ENCODE measurements at regions not wholly inside any gene's neighbourhood (a gene's known extent, or its start where the extent isn't known, plus 50 kb on each side); places are given as distances from the start of the nearest gene placed in this dataset.

GRCh38 chr12:105861227-105861626 is 277.5 kb downstream of the NUAK1 start:
- Histone ChIP-seq H3K4me3 (ENCODE audit: low read depth, low read length, poor library complexity, severe bottlenecking) (no peak overlapping the region), H3K9me2 (ENCODE audit: low read depth, low read length) (no peaks in the 10 kb centered on the region), H3K4me2 (ENCODE audit: low read length) (no peak overlapping the region), H3K27me3 (ENCODE audit: insufficient read depth, low read length) (no peaks in the 10 kb centered on the region), H3K4me1 (ENCODE audit: insufficient read depth, low read length, severe bottlenecking) (no peaks in the 10 kb centered on the region), H3K36me3 (ENCODE audit: insufficient read depth, low read length) (no peaks in the 10 kb centered on the region), H3K9ac (ENCODE audit: low read length) (no peak overlapping the region), H2AFZ (ENCODE audit: low read length) (no peak overlapping the region), H3K79me2 (ENCODE audit: insufficient read depth, low read length) (no peaks in the 10 kb centered on the region), H3K9me3 (ENCODE audit: low read length) (no peaks in the 10 kb centered on the region), H4K20me1 (ENCODE audit: insufficient read depth, low read length) (no peaks in the 10 kb centered on the region), H3K27ac (ENCODE audit: low read depth, low read length, poor library complexity, severe bottlenecking) (no peak overlapping the region), H3F3A (ENCODE audit: insufficient read depth, low read length) (no peaks in the 10 kb centered on the region)
- TF ChIP-seq EZH2 (IDR thresholded peaks at IDR 0.05; ENCODE audit: borderline replicate concordance, low read length) (no peak), CTCF (IDR thresholded peaks at IDR 0.05; ENCODE audit: low read length) (no peak)

- H3K9ac ChIP-seq (ENCODE audit: low read length) = no peak overlapping the region
Observed at GRCh38 chr12:105862163-105862821, 276.5 kb downstream of the NUAK1 start.

GRCh38 chr12:105864316-105864715 is 274.4 kb downstream of the NUAK1 start:
- no peaks in the 10 kb centered on the region for H4K20me1 ChIP-seq (ENCODE audit: insufficient read depth, low read length)
- no peak for TF ChIP-seq CTCF (IDR thresholded peaks at IDR 0.05; ENCODE audit: low read length)
- no peak for TF ChIP-seq EZH2 (IDR thresholded peaks at IDR 0.05; ENCODE audit: borderline replicate concordance, low read length)
- no peak overlapping the region for H3K4me2 ChIP-seq (ENCODE audit: low read length)
- no peaks in the 10 kb centered on the region for H3K9me3 ChIP-seq (ENCODE audit: low read length)
- H2AFZ ChIP-seq (ENCODE audit: low read length) = no peak overlapping the region
- no peaks in the 10 kb centered on the region for H3F3A ChIP-seq (ENCODE audit: insufficient read depth, low read length)
- no peak overlapping the region for H3K4me3 ChIP-seq (ENCODE audit: low read depth, low read length, poor library complexity, severe bottlenecking)
- no peak overlapping the region for H3K9ac ChIP-seq (ENCODE audit: low read length)
- no peaks in the 10 kb centered on the region for H3K27me3 ChIP-seq (ENCODE audit: insufficient read depth, low read length)
- H3K4me1 ChIP-seq (ENCODE audit: insufficient read depth, low read length, severe bottlenecking) = no peaks in the 10 kb centered on the region
- no peak overlapping the region for H3K27ac ChIP-seq (ENCODE audit: low read depth, low read length, poor library complexity, severe bottlenecking)
- H3K36me3 ChIP-seq (ENCODE audit: insufficient read depth, low read length) = no peaks in the 10 kb centered on the region
- no peaks in the 10 kb centered on the region for H3K79me2 ChIP-seq (ENCODE audit: insufficient read depth, low read length)
- no peaks in the 10 kb centered on the region for H3K9me2 ChIP-seq (ENCODE audit: low read depth, low read length)

More at GRCh38 chr12:105862163-105862821, 276.5 kb downstream of the NUAK1 start:
- Histone ChIP-seq H3K27me3 (ENCODE audit: insufficient read depth, low read length) (no peaks in the 10 kb centered on the region), H2AFZ (ENCODE audit: low read length) (no peak overlapping the region), H4K20me1 (ENCODE audit: insufficient read depth, low read length) (no peaks in the 10 kb centered on the region), H3K9me3 (ENCODE audit: low read length) (no peaks in the 10 kb centered on the region), H3F3A (ENCODE audit: insufficient read depth, low read length) (no peaks in the 10 kb centered on the region), H3K4me3 (ENCODE audit: low read depth, low read length, poor library complexity, severe bottlenecking) (no peak overlapping the region), H3K79me2 (ENCODE audit: insufficient read depth, low read length) (no peaks in the 10 kb centered on the region), H3K4me2 (ENCODE audit: low read length) (no peak overlapping the region), H3K36me3 (ENCODE audit: insufficient read depth, low read length) (no peaks in the 10 kb centered on the region), H3K27ac (ENCODE audit: low read depth, low read length, poor library complexity, severe bottlenecking) (no peak overlapping the region), H3K9me2 (ENCODE audit: low read depth, low read length) (no peaks in the 10 kb centered on the region), H3K4me1 (ENCODE audit: insufficient read depth, low read length, severe bottlenecking) (no peaks in the 10 kb centered on the region)
- no peak for TF ChIP-seq EZH2 (IDR thresholded peaks at IDR 0.05; ENCODE audit: borderline replicate concordance, low read length)
- no peak for TF ChIP-seq CTCF (IDR thresholded peaks at IDR 0.05; ENCODE audit: low read length)

All from OCI-LY1 (cell line).